M059J (cell line): ENCODE measurements at regions not wholly inside any gene's neighbourhood (a gene's known extent, or its start where the extent isn't known, plus 50 kb on each side); places are given as distances from the start of the nearest gene placed in this dataset.
A peak's percentile ranks its signal among the peaks of the same experiment; 100 is the strongest.

Experiments
- DNase-seq: peaks from one replicate; pipeline ENCODE4 v3.0.0-alpha.2; 2012; ENCODE audit warnings: low read depth

GRCh38 chr3:194971965-194972364, 286.3 kb downstream of the FAM43A start:
- no peak for DNase-seq

GRCh38 chr3:194972641-194973040, 287.0 kb downstream of the FAM43A start:
- no peak for DNase-seq

- no peak for DNase-seq
These were observed 287.8 kb downstream of the FAM43A start for GRCh38 chr3:194973366-194974000.

- no peak for DNase-seq
These were observed 288.9 kb downstream of the FAM43A start for GRCh38 chr3:194974468-194975135.

- no peak for DNase-seq
These were observed 290.4 kb downstream of the FAM43A start for GRCh38 chr3:194976049-194976451.

- DNase-seq, result no peak
These were observed 291.2 kb downstream of the FAM43A start for GRCh38 chr3:194976874-194977273.

- no peak for DNase-seq
These were observed 291.7 kb downstream of the FAM43A start for GRCh38 chr3:194977356-194977755.

- DNase-seq, result no peak
These were observed 291.8 kb downstream of the XXYLT1 start for GRCh38 chr3:194979173-194979572.

- no peak for DNase-seq
These were observed 288.5 kb downstream of the XXYLT1 start for GRCh38 chr3:194982472-194982871.

GRCh38 chr3:194983121-194983520, 287.8 kb downstream of the XXYLT1 start:
- no peak for DNase-seq

GRCh38 chr3:194983620-194984019, 287.3 kb downstream of the XXYLT1 start:
- DNase-seq, result no peak

- DNase-seq, result no peak
These were observed 286.9 kb downstream of the XXYLT1 start for GRCh38 chr3:194984066-194984465.

- DNase-seq, result no peak
These were observed 286.3 kb downstream of the XXYLT1 start for GRCh38 chr3:194984622-194985021.

- peak; percentile 65 for DNase-seq
These were observed 285.9 kb downstream of the XXYLT1 start for GRCh38 chr3:194985031-194985578.

GRCh38 chr3:194986208-194987043, 284.5 kb downstream of the XXYLT1 start:
- DNase-seq, result peak; percentile 92

GRCh38 chr3:194987571-194988494, 283.1 kb downstream of the XXYLT1 start:
- DNase-seq, result peak; percentile 46

- peak; percentile 37 for DNase-seq
These were observed 282.3 kb downstream of the XXYLT1 start for GRCh38 chr3:194988495-194989165.

- DNase-seq, result no peak
These were observed 281.7 kb downstream of the XXYLT1 start for GRCh38 chr3:194989241-194989640.

- no peak for DNase-seq
These were observed 280.3 kb downstream of the XXYLT1 start for GRCh38 chr3:194990454-194991337.

GRCh38 chr3:194991338-194991654, 279.7 kb downstream of the XXYLT1 start:
- DNase-seq, result no peak
